ENCODE measurements at regions not wholly inside any gene's neighbourhood (a gene's known extent, or its start where the extent isn't known, plus 50 kb on each side); places are given as distances from the start of the nearest gene placed in this dataset.

GRCh38 chr1:239785576-239785975 is 306.1 kb upstream of the FMN2 start:
- TF ChIP-seq GABPA (IDR thresholded peaks at IDR 0.05; ENCODE audit: low read depth) = no peak
- no peak for TF ChIP-seq POLR2AphosphoS5 (IDR thresholded peaks at IDR 0.05; ENCODE audit: low read depth)
- no peak for TF ChIP-seq CTCF (IDR thresholded peaks at IDR 0.05; ENCODE audit: insufficient read depth, low read length)
